ENCODE measurements at regions not wholly inside any gene's neighbourhood (a gene's known extent, or its start where the extent isn't known, plus 50 kb on each side); places are given as distances from the start of the nearest gene placed in this dataset.

- TF ChIP-seq POLR2A (IDR thresholded peaks at IDR 0.05; ENCODE audit: low read depth) (no peak), POLR2AphosphoS5 (IDR thresholded peaks at IDR 0.05) (no peak), CTCF (IDR thresholded peaks at IDR 0.05) (no peak)
Measured at GRCh38 chr3:102926618-102927017, 491.8 kb downstream of the ZPLD1 start.
